ENCODE measurements at regions not wholly inside any gene's neighbourhood (a gene's known extent, or its start where the extent isn't known, plus 50 kb on each side); places are given as distances from the start of the nearest gene placed in this dataset.

GRCh38 chr2:163417596-163418337 is 318.0 kb downstream of the FIGN start:
- TF ChIP-seq, protein P1, sequence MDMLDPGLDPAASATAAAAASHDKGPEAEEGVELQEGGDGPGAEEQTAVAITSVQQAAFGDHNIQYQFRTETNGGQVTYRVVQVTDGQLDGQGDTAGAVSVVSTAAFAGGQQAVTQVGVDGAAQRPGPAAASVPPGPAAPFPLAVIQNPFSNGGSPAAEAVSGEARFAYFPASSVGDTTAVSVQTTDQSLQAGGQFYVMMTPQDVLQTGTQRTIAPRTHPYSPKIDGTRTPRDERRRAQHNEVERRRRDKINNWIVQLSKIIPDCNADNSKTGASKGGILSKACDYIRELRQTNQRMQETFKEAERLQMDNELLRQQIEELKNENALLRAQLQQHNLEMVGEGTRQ (CRISPR knock-in tag; IDR thresholded peaks at IDR 0.05), result no peak
- no peak for TF ChIP-seq IRF2 (CRISPR knock-in tag; IDR thresholded peaks at IDR 0.05; ENCODE audit: borderline replicate concordance, low read depth)

Measured in WTC11 (cell line).